ENCODE measurements at regions not wholly inside any gene's neighbourhood (a gene's known extent, or its start where the extent isn't known, plus 50 kb on each side); places are given as distances from the start of the nearest gene placed in this dataset.
"Not testable (repeated sequence)": the region's sequence is repeated elsewhere in the genome, so short reads cannot be mapped to it uniquely, and the experiment has no call there.

DNA sequence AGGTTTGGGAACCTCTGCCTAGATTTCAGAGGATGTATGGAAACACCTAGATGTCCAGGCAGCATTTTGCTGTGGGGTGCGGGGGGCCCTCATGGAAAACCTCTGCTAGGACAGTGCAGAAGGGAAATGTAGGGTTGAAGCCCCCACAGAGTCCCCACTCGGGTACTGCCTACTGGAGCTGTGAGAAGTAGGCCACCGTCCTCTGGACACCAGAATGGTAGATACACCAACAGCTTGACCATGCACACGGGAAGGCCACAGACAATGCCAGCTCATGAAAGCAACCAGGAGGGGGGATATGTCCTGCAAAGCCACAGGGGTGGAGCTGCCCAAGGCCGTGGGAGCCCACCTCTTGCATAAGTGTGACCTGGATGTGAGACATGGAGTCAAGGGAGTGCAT, 1336.5 kb downstream of the SPATA31A7 start:
- H3K9me3 ChIP-seq (ENCODE audit: control insufficient read depth, insufficient read depth, low read length); H3K14ac ChIP-seq (replicated peaks; ENCODE audit: low read depth, low read length); H3K27me3 ChIP-seq (ENCODE audit: control insufficient read depth, insufficient read depth, low read length); H4K20me1 ChIP-seq (ENCODE audit: insufficient read depth, low read length); H4K8ac ChIP-seq (ENCODE audit: low read depth in 2 of 2, low read length in 2 of 2); H2AFZ ChIP-seq (replicated peaks; ENCODE audit: low read length, poor library complexity); H3K27ac ChIP-seq (ENCODE audit: insufficient read depth, low read length); intact Hi-C loops (cut with micrococcal nuclease); CTCF ChIA-PET; H2BK5ac ChIP-seq (ENCODE audit: low read depth, low read length, poor library complexity, severe bottlenecking); H4K5ac ChIP-seq (ENCODE audit: low read depth, low read length); dilution Hi-C loops (cut with HindIII; ENCODE audit: low sequenced_read_pairs, unreplicated experiment); H4K91ac ChIP-seq (ENCODE audit: insufficient read depth, low read depth, low read length); H2AK9ac ChIP-seq (replicated peaks; ENCODE audit: low read depth, low read length, poor library complexity); H3K56ac ChIP-seq (ENCODE audit: extremely low read depth, insufficient read depth, low read length); H3K4me1 ChIP-seq (ENCODE audit: control insufficient read depth, insufficient read depth, low read length); H3K36me3 ChIP-seq (ENCODE audit: control insufficient read depth, insufficient read depth, low read length); in situ Hi-C loops (cut with MboI; ENCODE audit: low sequenced_read_pairs); H3K4me3 ChIP-seq (ENCODE audit: insufficient read depth, low read depth, low read length); H3K4ac ChIP-seq (ENCODE audit: low read depth, low read length); POLR2A ChIA-PET (ENCODE audit: unreplicated experiment); H3K9me1 ChIP-seq (ENCODE audit: insufficient read depth, low read length); H2AK5ac ChIP-seq (ENCODE audit: low read depth, low read length); BruUV-seq (replicated peaks); H2BK20ac ChIP-seq (ENCODE audit: low read depth, low read length); H3K9ac ChIP-seq (ENCODE audit: low read depth, low read length); H2BK15ac ChIP-seq (ENCODE audit: low read depth, low read length); ATAC-seq (ENCODE audit: low read depth); H3K4me2 ChIP-seq (ENCODE audit: low read depth, low read length); DNase-seq; H3K79me1 ChIP-seq (ENCODE audit: low read depth in 1 of 2, low read length in 2 of 2); H3K18ac ChIP-seq (ENCODE audit: low read depth, low read length); H2BK120ac ChIP-seq (ENCODE audit: low read depth, low read length); H3K23ac ChIP-seq (ENCODE audit: low read depth, low read length): not testable (repeated sequence)
- WGBS, 2 experiments (ENCODE audit: extremely low coverage in 2 of 2, insufficient read length in 1 of 2): 69% methylated on average over 2 of the region's 5 CpGs; no CpG with 5 or more reads in 1 of the 2 experiments

GRCh38 chr9:62532162-62532776, 1342.4 kb downstream of the SPATA31A7 start:
- dilution Hi-C loops (cut with HindIII; ENCODE audit: low sequenced_read_pairs, unreplicated experiment); DNase-seq; ATAC-seq (ENCODE audit: low read depth); H3K14ac ChIP-seq (replicated peaks; ENCODE audit: low read depth, low read length); H2BK20ac ChIP-seq (ENCODE audit: low read depth, low read length); H2BK15ac ChIP-seq (ENCODE audit: low read depth, low read length); H3K4ac ChIP-seq (ENCODE audit: low read depth, low read length); H3K36me3 ChIP-seq (ENCODE audit: control insufficient read depth, insufficient read depth, low read length); H3K18ac ChIP-seq (ENCODE audit: low read depth, low read length); POLR2A ChIA-PET (ENCODE audit: unreplicated experiment); H3K79me1 ChIP-seq (ENCODE audit: low read depth in 1 of 2, low read length in 2 of 2); H3K27me3 ChIP-seq (ENCODE audit: control insufficient read depth, insufficient read depth, low read length); H3K9me3 ChIP-seq (ENCODE audit: control insufficient read depth, insufficient read depth, low read length); BruUV-seq (replicated peaks); H3K56ac ChIP-seq (ENCODE audit: extremely low read depth, insufficient read depth, low read length); H4K8ac ChIP-seq (ENCODE audit: low read depth in 2 of 2, low read length in 2 of 2); H3K9ac ChIP-seq (ENCODE audit: low read depth, low read length); H3K27ac ChIP-seq (ENCODE audit: insufficient read depth, low read length); in situ Hi-C loops (cut with MboI; ENCODE audit: low sequenced_read_pairs); H3K9me1 ChIP-seq (ENCODE audit: insufficient read depth, low read length); H4K91ac ChIP-seq (ENCODE audit: insufficient read depth, low read depth, low read length); H4K20me1 ChIP-seq (ENCODE audit: insufficient read depth, low read length); H3K4me1 ChIP-seq (ENCODE audit: control insufficient read depth, insufficient read depth, low read length); H2AK5ac ChIP-seq (ENCODE audit: low read depth, low read length); H2BK5ac ChIP-seq (ENCODE audit: low read depth, low read length, poor library complexity, severe bottlenecking); intact Hi-C loops (cut with micrococcal nuclease); CTCF ChIA-PET; H2BK120ac ChIP-seq (ENCODE audit: low read depth, low read length); H3K23ac ChIP-seq (ENCODE audit: low read depth, low read length); H2AFZ ChIP-seq (replicated peaks; ENCODE audit: low read length, poor library complexity); H3K4me2 ChIP-seq (ENCODE audit: low read depth, low read length); H2AK9ac ChIP-seq (replicated peaks; ENCODE audit: low read depth, low read length, poor library complexity); H4K5ac ChIP-seq (ENCODE audit: low read depth, low read length): not testable (repeated sequence)
- H3K4me3 ChIP-seq (ENCODE audit: insufficient read depth, low read depth, low read length): peak overlapping the region; percentile 47
- no CpG with 5 or more reads among the region's 34 CpGs for WGBS, 2 experiments (ENCODE audit: extremely low coverage in 2 of 2, insufficient read length in 1 of 2)
